GM06990 (cell line): ENCODE measurements at regions not wholly inside any gene's neighbourhood (a gene's known extent, or its start where the extent isn't known, plus 50 kb on each side); places are given as distances from the start of the nearest gene placed in this dataset.

Experiments used
- DNase-seq: peaks from one replicate; pipeline ENCODE4 v3.0.0-alpha.2; 2011; ENCODE audit not compliant: insufficient read length; ENCODE audit errors: extremely low read depth
- H3K27me3 ChIP-seq: replicated peaks from 2 replicates; pipeline ENCODE4 v1.6.0; 2011; ENCODE audit warnings: low read length; ENCODE audit not compliant: control insufficient read depth, insufficient read depth
- H3K36me3 ChIP-seq: 2 replicates; pipeline ENCODE4 v1.5.1; 2011; ENCODE audit warnings: low read length; ENCODE audit not compliant: control insufficient read depth, insufficient read depth
- H3K4me3 ChIP-seq: replicated peaks from 2 replicates; pipeline ENCODE4 v1.5.1; 2011; ENCODE audit warnings: low read depth, mild to moderate bottlenecking, control low read depth, low read length
- TF ChIP-seq, protein P1 (sequence below): IDR thresholded peaks from 2 replicates; pipeline ENCODE4 v1.5.1; 2011; ENCODE audit warnings: low read length, control low read depth, mild to moderate bottlenecking, inconsistent platforms; ENCODE audit not compliant: insufficient read depth, poor library complexity, severe bottlenecking

DNA sequence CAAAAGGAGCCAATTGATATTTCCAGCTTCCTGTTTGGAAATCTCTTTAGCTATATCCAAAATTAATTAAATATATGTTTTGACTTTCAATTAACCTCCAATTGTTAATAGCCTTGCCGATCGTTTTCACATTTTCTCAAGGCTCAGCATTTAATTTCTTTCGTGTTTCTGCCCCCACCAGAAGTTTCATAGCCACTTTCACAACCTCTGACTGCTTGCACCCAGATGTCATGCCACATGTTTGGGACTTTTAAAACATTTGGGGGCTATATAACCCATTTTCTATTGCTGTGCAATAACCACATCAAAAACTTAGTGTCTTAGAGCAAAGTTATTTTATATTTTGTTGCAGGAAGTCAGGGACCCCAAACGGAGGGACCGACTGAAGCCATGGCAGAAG is 510.6 kb upstream of the CNTNAP2 start:
- Histone ChIP-seq H3K27me3 (no peaks in the 10 kb centered on the region), H3K4me3 (no peak overlapping the region), H3K36me3 (no peaks in the 10 kb centered on the region)
- no peak for DNase-seq
- TF ChIP-seq, protein P1, sequence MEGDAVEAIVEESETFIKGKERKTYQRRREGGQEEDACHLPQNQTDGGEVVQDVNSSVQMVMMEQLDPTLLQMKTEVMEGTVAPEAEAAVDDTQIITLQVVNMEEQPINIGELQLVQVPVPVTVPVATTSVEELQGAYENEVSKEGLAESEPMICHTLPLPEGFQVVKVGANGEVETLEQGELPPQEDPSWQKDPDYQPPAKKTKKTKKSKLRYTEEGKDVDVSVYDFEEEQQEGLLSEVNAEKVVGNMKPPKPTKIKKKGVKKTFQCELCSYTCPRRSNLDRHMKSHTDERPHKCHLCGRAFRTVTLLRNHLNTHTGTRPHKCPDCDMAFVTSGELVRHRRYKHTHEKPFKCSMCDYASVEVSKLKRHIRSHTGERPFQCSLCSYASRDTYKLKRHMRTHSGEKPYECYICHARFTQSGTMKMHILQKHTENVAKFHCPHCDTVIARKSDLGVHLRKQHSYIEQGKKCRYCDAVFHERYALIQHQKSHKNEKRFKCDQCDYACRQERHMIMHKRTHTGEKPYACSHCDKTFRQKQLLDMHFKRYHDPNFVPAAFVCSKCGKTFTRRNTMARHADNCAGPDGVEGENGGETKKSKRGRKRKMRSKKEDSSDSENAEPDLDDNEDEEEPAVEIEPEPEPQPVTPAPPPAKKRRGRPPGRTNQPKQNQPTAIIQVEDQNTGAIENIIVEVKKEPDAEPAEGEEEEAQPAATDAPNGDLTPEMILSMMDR: no peak

DNA sequence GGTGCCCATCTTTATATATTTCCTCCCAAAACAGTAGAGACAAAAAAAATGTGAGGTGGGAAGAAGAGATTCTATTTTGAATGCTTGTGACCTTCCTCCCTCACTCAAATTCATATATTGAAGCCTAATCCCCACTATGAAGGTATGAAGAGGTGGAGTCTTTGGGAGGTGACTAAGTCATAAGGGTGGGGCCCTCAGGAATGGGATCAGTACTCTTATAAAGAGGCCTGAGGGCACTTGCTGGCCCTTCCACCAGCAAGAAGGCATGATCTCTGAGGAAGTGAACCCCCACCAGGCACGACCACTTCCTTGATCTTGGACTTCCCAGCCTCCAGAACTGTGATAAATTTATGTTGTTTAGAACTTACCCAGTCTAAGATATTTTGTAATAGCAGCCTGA is 517.2 kb upstream of the CNTNAP2 start:
- TF ChIP-seq, protein P1: no peak
- no peaks in the 10 kb centered on the region for H3K27me3 ChIP-seq
- no peak overlapping the region for H3K4me3 ChIP-seq
- DNase-seq: no peak
- no peaks in the 10 kb centered on the region for H3K36me3 ChIP-seq

DNA sequence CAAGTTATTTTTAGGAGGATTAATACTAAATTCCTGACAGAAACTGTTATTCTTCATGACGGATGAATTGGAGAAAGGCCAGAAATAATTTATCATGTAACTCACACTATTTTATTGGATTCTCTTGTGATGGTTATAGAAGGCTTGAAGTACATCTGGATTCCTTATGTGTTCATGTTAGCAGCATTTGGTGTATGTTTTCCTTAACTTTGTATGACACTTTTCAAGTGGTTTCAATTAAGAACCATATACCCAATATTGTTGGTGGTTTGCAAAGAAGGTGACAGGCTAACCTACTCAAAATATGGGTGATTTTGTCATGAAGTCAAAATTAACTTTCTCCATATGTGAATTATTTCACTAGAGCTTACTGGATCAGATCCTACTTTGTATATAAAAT is 532.2 kb upstream of the CNTNAP2 start:
- Histone ChIP-seq H3K27me3 (no peaks in the 10 kb centered on the region), H3K4me3 (no peak overlapping the region), H3K36me3 (no peaks in the 10 kb centered on the region)
- TF ChIP-seq, protein P1: no peak
- DNase-seq: no peak

DNA sequence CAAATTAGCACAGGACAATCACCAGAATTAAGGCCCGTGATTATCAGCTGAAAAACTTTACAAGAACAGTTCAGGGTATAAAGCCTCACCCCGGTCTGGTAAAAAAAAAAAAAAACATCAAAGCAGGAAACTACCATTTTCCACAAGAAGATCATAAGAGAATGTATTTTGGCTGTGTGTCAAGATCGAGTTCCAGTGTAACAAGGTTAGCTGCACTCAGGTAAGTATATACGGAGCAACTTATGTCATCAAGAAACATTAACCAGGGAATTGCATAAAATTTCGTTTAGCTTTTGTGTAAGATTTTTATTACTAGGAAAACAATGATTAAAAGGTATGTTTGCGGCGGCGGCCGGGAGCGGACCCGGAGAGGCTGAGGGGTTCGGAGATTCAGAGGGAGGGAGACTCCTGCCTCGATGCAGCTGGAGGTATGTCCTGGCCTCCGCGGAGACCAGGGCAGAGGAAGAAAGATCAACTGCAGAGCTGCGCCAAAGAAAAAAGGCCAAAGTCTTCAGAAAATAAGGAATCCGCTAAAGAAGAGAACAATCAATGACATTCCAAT is 533.8 kb upstream of the CNTNAP2 start:
- DNase-seq: no peak
- Histone ChIP-seq H3K27me3 (no peaks in the 10 kb centered on the region), H3K4me3 (no peak overlapping the region), H3K36me3 (no peaks in the 10 kb centered on the region)
- TF ChIP-seq, protein P1: no peak

DNA sequence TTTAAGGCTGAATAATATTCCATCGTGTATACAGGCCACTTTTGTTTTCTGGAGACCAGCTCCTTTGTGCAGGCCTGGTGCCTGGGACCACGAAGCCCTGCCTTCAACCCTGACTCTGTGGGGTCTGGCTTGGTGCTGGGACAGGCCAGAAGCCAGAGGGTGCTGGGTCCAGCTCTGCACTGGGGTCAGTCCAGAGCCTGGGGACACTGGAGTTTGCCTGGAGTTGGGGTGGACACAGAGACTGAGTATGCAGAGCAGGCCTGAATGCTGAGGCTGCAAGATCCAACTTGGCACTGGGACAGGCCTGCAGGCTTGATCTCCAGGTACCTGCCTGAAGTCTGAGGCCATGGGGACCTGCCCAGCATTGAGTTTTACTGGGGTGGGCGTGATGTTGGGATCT is 558.8 kb upstream of the CNTNAP2 start:
- Histone ChIP-seq H3K36me3 (no peaks in the 10 kb centered on the region), H3K4me3 (no peak overlapping the region), H3K27me3 (no peaks in the 10 kb centered on the region)
- no peak for DNase-seq
- TF ChIP-seq, protein P1: no peak

DNA sequence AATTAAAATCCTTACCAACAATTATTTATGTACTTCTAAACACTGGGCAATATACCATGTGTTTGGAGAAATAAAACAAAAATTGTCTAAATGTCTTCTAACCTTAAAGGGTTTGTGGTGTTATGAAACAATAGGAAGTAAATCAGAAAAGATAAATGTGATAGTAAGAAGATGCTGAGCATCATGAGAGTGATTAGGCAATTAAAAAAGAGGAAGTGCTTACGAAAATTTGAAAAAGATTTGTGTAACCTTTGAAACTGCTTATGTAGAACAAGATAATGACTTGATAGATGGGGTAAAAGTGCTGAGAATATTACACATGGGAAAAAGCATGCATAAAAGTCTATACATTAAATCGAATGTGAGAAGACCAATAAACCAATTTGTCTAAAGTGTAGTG is 573.4 kb upstream of the CNTNAP2 start:
- H3K27me3 ChIP-seq: no peaks in the 10 kb centered on the region
- H3K4me3 ChIP-seq: no peak overlapping the region
- no peaks in the 10 kb centered on the region for H3K36me3 ChIP-seq
- DNase-seq: no peak
- TF ChIP-seq, protein P1: no peak
